ENCODE measurements at regions not wholly inside any gene's neighbourhood (a gene's known extent, or its start where the extent isn't known, plus 50 kb on each side); places are given as distances from the start of the nearest gene placed in this dataset.

DNA sequence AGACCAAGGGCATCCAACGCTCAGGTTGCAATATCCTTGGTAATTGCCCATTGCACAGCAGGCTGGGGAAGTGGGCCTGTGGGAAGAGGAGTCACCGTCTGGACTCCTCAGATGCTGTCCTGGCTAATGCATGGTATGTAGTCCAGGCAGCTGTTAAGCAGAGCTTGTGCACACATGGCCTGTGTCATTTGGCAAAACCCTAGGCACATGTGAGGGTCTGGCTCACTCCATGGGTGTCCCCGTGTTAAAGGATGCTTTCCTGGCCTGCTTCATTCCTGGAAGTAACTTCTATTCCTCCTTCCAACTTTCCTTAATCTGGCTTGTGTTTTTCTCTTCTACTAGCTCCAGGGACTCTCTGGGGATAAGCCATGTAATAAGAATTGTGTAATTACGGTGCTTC is 378.0 kb upstream of the CA10 start:
- TF ChIP-seq POLR2AphosphoS5 (IDR thresholded peaks at IDR 0.05; ENCODE audit: low read depth, low read length), result no peak
- TF ChIP-seq, protein P1, sequence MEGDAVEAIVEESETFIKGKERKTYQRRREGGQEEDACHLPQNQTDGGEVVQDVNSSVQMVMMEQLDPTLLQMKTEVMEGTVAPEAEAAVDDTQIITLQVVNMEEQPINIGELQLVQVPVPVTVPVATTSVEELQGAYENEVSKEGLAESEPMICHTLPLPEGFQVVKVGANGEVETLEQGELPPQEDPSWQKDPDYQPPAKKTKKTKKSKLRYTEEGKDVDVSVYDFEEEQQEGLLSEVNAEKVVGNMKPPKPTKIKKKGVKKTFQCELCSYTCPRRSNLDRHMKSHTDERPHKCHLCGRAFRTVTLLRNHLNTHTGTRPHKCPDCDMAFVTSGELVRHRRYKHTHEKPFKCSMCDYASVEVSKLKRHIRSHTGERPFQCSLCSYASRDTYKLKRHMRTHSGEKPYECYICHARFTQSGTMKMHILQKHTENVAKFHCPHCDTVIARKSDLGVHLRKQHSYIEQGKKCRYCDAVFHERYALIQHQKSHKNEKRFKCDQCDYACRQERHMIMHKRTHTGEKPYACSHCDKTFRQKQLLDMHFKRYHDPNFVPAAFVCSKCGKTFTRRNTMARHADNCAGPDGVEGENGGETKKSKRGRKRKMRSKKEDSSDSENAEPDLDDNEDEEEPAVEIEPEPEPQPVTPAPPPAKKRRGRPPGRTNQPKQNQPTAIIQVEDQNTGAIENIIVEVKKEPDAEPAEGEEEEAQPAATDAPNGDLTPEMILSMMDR (IDR thresholded peaks at IDR 0.05), result no peak
- TF ChIP-seq, protein P2, sequence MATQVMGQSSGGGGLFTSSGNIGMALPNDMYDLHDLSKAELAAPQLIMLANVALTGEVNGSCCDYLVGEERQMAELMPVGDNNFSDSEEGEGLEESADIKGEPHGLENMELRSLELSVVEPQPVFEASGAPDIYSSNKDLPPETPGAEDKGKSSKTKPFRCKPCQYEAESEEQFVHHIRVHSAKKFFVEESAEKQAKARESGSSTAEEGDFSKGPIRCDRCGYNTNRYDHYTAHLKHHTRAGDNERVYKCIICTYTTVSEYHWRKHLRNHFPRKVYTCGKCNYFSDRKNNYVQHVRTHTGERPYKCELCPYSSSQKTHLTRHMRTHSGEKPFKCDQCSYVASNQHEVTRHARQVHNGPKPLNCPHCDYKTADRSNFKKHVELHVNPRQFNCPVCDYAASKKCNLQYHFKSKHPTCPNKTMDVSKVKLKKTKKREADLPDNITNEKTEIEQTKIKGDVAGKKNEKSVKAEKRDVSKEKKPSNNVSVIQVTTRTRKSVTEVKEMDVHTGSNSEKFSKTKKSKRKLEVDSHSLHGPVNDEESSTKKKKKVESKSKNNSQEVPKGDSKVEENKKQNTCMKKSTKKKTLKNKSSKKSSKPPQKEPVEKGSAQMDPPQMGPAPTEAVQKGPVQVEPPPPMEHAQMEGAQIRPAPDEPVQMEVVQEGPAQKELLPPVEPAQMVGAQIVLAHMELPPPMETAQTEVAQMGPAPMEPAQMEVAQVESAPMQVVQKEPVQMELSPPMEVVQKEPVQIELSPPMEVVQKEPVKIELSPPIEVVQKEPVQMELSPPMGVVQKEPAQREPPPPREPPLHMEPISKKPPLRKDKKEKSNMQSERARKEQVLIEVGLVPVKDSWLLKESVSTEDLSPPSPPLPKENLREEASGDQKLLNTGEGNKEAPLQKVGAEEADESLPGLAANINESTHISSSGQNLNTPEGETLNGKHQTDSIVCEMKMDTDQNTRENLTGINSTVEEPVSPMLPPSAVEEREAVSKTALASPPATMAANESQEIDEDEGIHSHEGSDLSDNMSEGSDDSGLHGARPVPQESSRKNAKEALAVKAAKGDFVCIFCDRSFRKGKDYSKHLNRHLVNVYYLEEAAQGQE (IDR thresholded peaks at IDR 0.05; ENCODE audit: insufficient read depth in 1 of 2, low read depth in 2 of 2, low read length in 1 of 2), result no peak

Data from Panc1 (cell line).